DND-41 (cell line): ENCODE measurements at regions not wholly inside any gene's neighbourhood (a gene's known extent, or its start where the extent isn't known, plus 50 kb on each side); places are given as distances from the start of the nearest gene placed in this dataset.

Experiments used
- ATAC-seq: fragments of 200-7000 bp; cut with Tn5 transposase; 3 replicates; pipeline ENCODE4 v1.9.1; 2021; ENCODE audit warnings: low read depth; ENCODE audit not compliant: insufficient read depth
- DNase-seq: peaks from one replicate; pipeline ENCODE4 v3.0.0-alpha.2; 2020
- H2AFZ ChIP-seq: 2 replicates; pipeline ENCODE4 v1.6.0; 2012; ENCODE audit warnings: low read depth, low read length
- H3K27ac ChIP-seq: 2 replicates; pipeline ENCODE4 v1.5.1; 2012; ENCODE audit warnings: low read length, inconsistent platforms
- H3K27me3 ChIP-seq: fragments of 200-600 bp; sonication (generic); 2 replicates; pipeline ENCODE4 v1.6.0; 2012; ENCODE audit warnings: low read length, mild to moderate bottlenecking, inconsistent platforms; ENCODE audit not compliant: insufficient read depth, poor library complexity
- H3K36me3 ChIP-seq: 2 replicates; pipeline ENCODE4 v1.5.1; 2012; ENCODE audit warnings: low read length, inconsistent platforms; ENCODE audit not compliant: insufficient read depth
- H3K4me1 ChIP-seq: 2 replicates; pipeline ENCODE4 v1.5.1; 2012; ENCODE audit warnings: mild to moderate bottlenecking, low read length; ENCODE audit not compliant: insufficient read depth
- H3K4me2 ChIP-seq: 2 replicates; pipeline ENCODE4 v1.6.0; 2012; ENCODE audit warnings: mild to moderate bottlenecking, moderate library complexity, low read length, inconsistent platforms; ENCODE audit not compliant: insufficient read depth
- H3K4me3 ChIP-seq, 2 experiments: fragments of 200-600 bp in 1 of 2; shearing (Covaris generic) in 1 of 2; 2 replicates each; pipeline ENCODE4 v1.5.1; 2012 to 2016; ENCODE audit warnings: inconsistent platforms in 2 of 2, low read length in 2 of 2, mild to moderate bottlenecking in 2 of 2, low read depth in 1 of 2, moderate library complexity in 1 of 2
- H3K79me2 ChIP-seq: 2 replicates; pipeline ENCODE4 v1.6.0; 2012; ENCODE audit warnings: low read length, inconsistent platforms; ENCODE audit not compliant: insufficient read depth
- H3K9ac ChIP-seq: 2 replicates; pipeline ENCODE4 v1.6.0; 2012; ENCODE audit warnings: low read depth, mild to moderate bottlenecking, inconsistent platforms, low read length, moderate library complexity
- H3K9me3 ChIP-seq: 2 replicates; pipeline ENCODE4 v1.5.1; 2012; ENCODE audit warnings: low read length, moderate library complexity, mild to moderate bottlenecking, inconsistent platforms; ENCODE audit not compliant: insufficient read depth, severe bottlenecking
- H4K20me1 ChIP-seq: 2 replicates; pipeline ENCODE4 v1.6.0; 2012; ENCODE audit warnings: low read length; ENCODE audit not compliant: insufficient read depth
- EZH2 ChIP-seq: IDR thresholded peaks from 3 replicates; pipeline ENCODE4 v1.6.1; 2012; ENCODE audit warnings: borderline replicate concordance, low read depth, mild to moderate bottlenecking, moderate library complexity, low read length, inconsistent platforms; ENCODE audit not compliant: severe bottlenecking
- TF ChIP-seq, protein P1 (sequence below): IDR thresholded peaks from 2 replicates; pipeline ENCODE4 v1.5.1; 2012; ENCODE audit warnings: borderline replicate concordance, low read length, moderate library complexity, mild to moderate bottlenecking; ENCODE audit not compliant: poor library complexity, severe bottlenecking; ENCODE audit errors: extremely low read depth

DNA sequence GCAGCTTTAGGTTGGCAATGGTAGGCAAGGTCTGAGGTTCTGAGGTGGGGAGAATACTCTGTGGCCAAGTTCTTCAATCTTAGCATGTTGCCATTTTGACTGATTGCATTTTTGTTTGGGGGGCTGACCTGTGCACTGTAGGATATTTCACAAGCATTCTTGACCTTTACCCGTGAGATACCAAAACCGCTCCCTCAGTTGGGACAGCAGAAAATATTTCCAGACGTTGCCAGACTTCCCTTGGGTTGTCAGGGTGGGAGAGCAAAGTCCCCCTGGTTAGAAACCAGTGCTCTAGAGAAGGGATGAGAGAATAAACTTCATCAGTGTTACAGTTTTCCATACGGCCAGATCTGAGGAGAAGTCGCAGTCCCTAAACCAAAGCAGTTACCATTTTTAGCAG lies 279.6 kb downstream of the TFAP2B start:
- Histone ChIP-seq H2AFZ (no peak overlapping the region), H4K20me1 (no peaks in the 10 kb centered on the region), H3K36me3 (no peaks in the 10 kb centered on the region), H3K9me3 (no peaks in the 10 kb centered on the region), H3K9ac (no peak overlapping the region), H3K27me3 (no peaks in the 10 kb centered on the region), H3K4me3 (no peak overlapping the region), H3K27ac (no peak overlapping the region), H3K4me1 (no peaks in the 10 kb centered on the region), H3K79me2 (no peaks in the 10 kb centered on the region), H3K4me2 (no peak overlapping the region)
- ATAC-seq (no peak), DNase-seq (no peak)
- TF ChIP-seq EZH2, result no peak
- TF ChIP-seq, protein P1, sequence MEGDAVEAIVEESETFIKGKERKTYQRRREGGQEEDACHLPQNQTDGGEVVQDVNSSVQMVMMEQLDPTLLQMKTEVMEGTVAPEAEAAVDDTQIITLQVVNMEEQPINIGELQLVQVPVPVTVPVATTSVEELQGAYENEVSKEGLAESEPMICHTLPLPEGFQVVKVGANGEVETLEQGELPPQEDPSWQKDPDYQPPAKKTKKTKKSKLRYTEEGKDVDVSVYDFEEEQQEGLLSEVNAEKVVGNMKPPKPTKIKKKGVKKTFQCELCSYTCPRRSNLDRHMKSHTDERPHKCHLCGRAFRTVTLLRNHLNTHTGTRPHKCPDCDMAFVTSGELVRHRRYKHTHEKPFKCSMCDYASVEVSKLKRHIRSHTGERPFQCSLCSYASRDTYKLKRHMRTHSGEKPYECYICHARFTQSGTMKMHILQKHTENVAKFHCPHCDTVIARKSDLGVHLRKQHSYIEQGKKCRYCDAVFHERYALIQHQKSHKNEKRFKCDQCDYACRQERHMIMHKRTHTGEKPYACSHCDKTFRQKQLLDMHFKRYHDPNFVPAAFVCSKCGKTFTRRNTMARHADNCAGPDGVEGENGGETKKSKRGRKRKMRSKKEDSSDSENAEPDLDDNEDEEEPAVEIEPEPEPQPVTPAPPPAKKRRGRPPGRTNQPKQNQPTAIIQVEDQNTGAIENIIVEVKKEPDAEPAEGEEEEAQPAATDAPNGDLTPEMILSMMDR, result no peak

- no peak overlapping the region for H3K9ac ChIP-seq
- DNase-seq (no peak), ATAC-seq (no peak)
- no peaks in the 10 kb centered on the region for H3K27me3 ChIP-seq
- no peak overlapping the region for H3K4me2 ChIP-seq
- TF ChIP-seq, protein P1, result no peak
- no peak for TF ChIP-seq EZH2
- no peaks in the 10 kb centered on the region for H4K20me1 ChIP-seq
- no peaks in the 10 kb centered on the region for H3K4me1 ChIP-seq
- no peak overlapping the region for H2AFZ ChIP-seq
- H3K27ac ChIP-seq, result no peak overlapping the region
- H3K9me3 ChIP-seq, result no peaks in the 10 kb centered on the region
- H3K36me3 ChIP-seq, result no peaks in the 10 kb centered on the region
- H3K4me3 ChIP-seq, result no peak overlapping the region
- H3K79me2 ChIP-seq, result no peaks in the 10 kb centered on the region
Observed at GRCh38 chr6:51098791-51099190, 280.1 kb downstream of the TFAP2B start.

GRCh38 chr6:51099201-51099600 lies 280.5 kb downstream of the TFAP2B start:
- Histone ChIP-seq H3K27me3 (no peaks in the 10 kb centered on the region), H2AFZ (no peak overlapping the region), H3K79me2 (no peaks in the 10 kb centered on the region), H3K9me3 (no peaks in the 10 kb centered on the region), H3K36me3 (no peaks in the 10 kb centered on the region), H3K27ac (no peak overlapping the region), H3K4me2 (no peak overlapping the region), H3K9ac (no peak overlapping the region), H4K20me1 (no peaks in the 10 kb centered on the region), H3K4me3 (no peak overlapping the region), H3K4me1 (no peaks in the 10 kb centered on the region)
- TF ChIP-seq EZH2, result no peak
- TF ChIP-seq, protein P1, result no peak
- ATAC-seq (no peak), DNase-seq (no peak)

- Histone ChIP-seq H3K9ac (no peak overlapping the region), H4K20me1 (no peaks in the 10 kb centered on the region), H3K36me3 (no peaks in the 10 kb centered on the region), H3K4me2 (no peak overlapping the region), H3K79me2 (no peaks in the 10 kb centered on the region), H3K9me3 (no peaks in the 10 kb centered on the region), H3K4me3 (no peak overlapping the region), H3K4me1 (no peaks in the 10 kb centered on the region), H2AFZ (no peak overlapping the region), H3K27me3 (no peaks in the 10 kb centered on the region), H3K27ac (no peak overlapping the region)
- DNase-seq (no peak), ATAC-seq (no peak)
- TF ChIP-seq, protein P1, result no peak
- TF ChIP-seq EZH2, result no peak
Observed at GRCh38 chr6:51105357-51105756, 286.7 kb downstream of the TFAP2B start.
